DND-41 (cell line): ENCODE measurements at regions not wholly inside any gene's neighbourhood (a gene's known extent, or its start where the extent isn't known, plus 50 kb on each side); places are given as distances from the start of the nearest gene placed in this dataset.

Source experiments
- ATAC-seq: fragments of 200-7000 bp; cut with Tn5 transposase; 3 replicates; pipeline ENCODE4 v1.9.1; 2021; ENCODE audit warnings: low read depth; ENCODE audit not compliant: insufficient read depth
- DNase-seq: peaks from one replicate; pipeline ENCODE4 v3.0.0-alpha.2; 2020
- H2AFZ ChIP-seq: 2 replicates; pipeline ENCODE4 v1.6.0; 2012; ENCODE audit warnings: low read depth, low read length
- H3K27ac ChIP-seq: 2 replicates; pipeline ENCODE4 v1.5.1; 2012; ENCODE audit warnings: low read length, inconsistent platforms
- H3K27me3 ChIP-seq: fragments of 200-600 bp; sonication (generic); 2 replicates; pipeline ENCODE4 v1.6.0; 2012; ENCODE audit warnings: low read length, mild to moderate bottlenecking, inconsistent platforms; ENCODE audit not compliant: insufficient read depth, poor library complexity
- H3K36me3 ChIP-seq: 2 replicates; pipeline ENCODE4 v1.5.1; 2012; ENCODE audit warnings: low read length, inconsistent platforms; ENCODE audit not compliant: insufficient read depth
- H3K4me1 ChIP-seq: 2 replicates; pipeline ENCODE4 v1.5.1; 2012; ENCODE audit warnings: mild to moderate bottlenecking, low read length; ENCODE audit not compliant: insufficient read depth
- H3K4me2 ChIP-seq: 2 replicates; pipeline ENCODE4 v1.6.0; 2012; ENCODE audit warnings: mild to moderate bottlenecking, moderate library complexity, low read length, inconsistent platforms; ENCODE audit not compliant: insufficient read depth
- H3K4me3 ChIP-seq, 2 experiments: fragments of 200-600 bp in 1 of 2; shearing (Covaris generic) in 1 of 2; 2 replicates each; pipeline ENCODE4 v1.5.1; 2012 to 2016; ENCODE audit warnings: inconsistent platforms in 2 of 2, low read length in 2 of 2, mild to moderate bottlenecking in 2 of 2, low read depth in 1 of 2, moderate library complexity in 1 of 2
- H3K79me2 ChIP-seq: 2 replicates; pipeline ENCODE4 v1.6.0; 2012; ENCODE audit warnings: low read length, inconsistent platforms; ENCODE audit not compliant: insufficient read depth
- H3K9ac ChIP-seq: 2 replicates; pipeline ENCODE4 v1.6.0; 2012; ENCODE audit warnings: low read depth, mild to moderate bottlenecking, inconsistent platforms, low read length, moderate library complexity
- H3K9me3 ChIP-seq: 2 replicates; pipeline ENCODE4 v1.5.1; 2012; ENCODE audit warnings: low read length, moderate library complexity, mild to moderate bottlenecking, inconsistent platforms; ENCODE audit not compliant: insufficient read depth, severe bottlenecking
- H4K20me1 ChIP-seq: 2 replicates; pipeline ENCODE4 v1.6.0; 2012; ENCODE audit warnings: low read length; ENCODE audit not compliant: insufficient read depth
- CTCF ChIP-seq: IDR thresholded peaks from 2 replicates; pipeline ENCODE4 v1.5.1; 2012; ENCODE audit warnings: borderline replicate concordance, low read length, moderate library complexity, mild to moderate bottlenecking; ENCODE audit not compliant: poor library complexity, severe bottlenecking; ENCODE audit errors: extremely low read depth
- EZH2 ChIP-seq: IDR thresholded peaks from 3 replicates; pipeline ENCODE4 v1.6.1; 2012; ENCODE audit warnings: borderline replicate concordance, low read depth, mild to moderate bottlenecking, moderate library complexity, low read length, inconsistent platforms; ENCODE audit not compliant: severe bottlenecking

GRCh38 chr4:4642496-4643000 lies 100.7 kb upstream of the STX18 start:
- no peak overlapping the region for H3K4me3 ChIP-seq
- H3K4me1 ChIP-seq, result no peaks in the 10 kb centered on the region
- ATAC-seq, result no peak

GRCh38 chr4:4641661-4642495 lies 100.0 kb upstream of the STX18 start:
- no peaks in the 10 kb centered on the region for H4K20me1 ChIP-seq
- no peaks in the 10 kb centered on the region for H3K79me2 ChIP-seq
- H3K27me3 ChIP-seq, result no peaks in the 10 kb centered on the region
- no peak overlapping the region for H3K27ac ChIP-seq
- DNase-seq (no peak), ATAC-seq (no peak)
- no peak overlapping the region for H3K4me2 ChIP-seq
- no peak overlapping the region for H3K9ac ChIP-seq
- H2AFZ ChIP-seq, result no peak overlapping the region
- TF ChIP-seq CTCF (no peak), EZH2 (no peak)
- H3K9me3 ChIP-seq, result no peaks in the 10 kb centered on the region
- H3K36me3 ChIP-seq, result no peaks in the 10 kb centered on the region
- no peaks in the 10 kb centered on the region for H3K4me1 ChIP-seq
- no peak overlapping the region for H3K4me3 ChIP-seq

More at GRCh38 chr4:4642496-4643000, 100.7 kb upstream of the STX18 start:
- Histone ChIP-seq H2AFZ (no peak overlapping the region), H3K9ac (no peak overlapping the region), H3K27ac (no peak overlapping the region), H3K27me3 (no peaks in the 10 kb centered on the region), H3K36me3 (no peaks in the 10 kb centered on the region), H4K20me1 (no peaks in the 10 kb centered on the region), H3K9me3 (no peaks in the 10 kb centered on the region), H3K79me2 (no peaks in the 10 kb centered on the region), H3K4me2 (no peak overlapping the region)
- TF ChIP-seq EZH2 (no peak), CTCF (no peak)
- DNase-seq, result no peak

- no peaks in the 10 kb centered on the region for H3K9me3 ChIP-seq
- no peak for TF ChIP-seq CTCF
- no peak for TF ChIP-seq EZH2
- no peaks in the 10 kb centered on the region for H4K20me1 ChIP-seq
- no peak for ATAC-seq
- no peak overlapping the region for H3K4me3 ChIP-seq
- no peak overlapping the region for H3K27ac ChIP-seq
- H3K4me2 ChIP-seq, result no peak overlapping the region
- no peak overlapping the region for H2AFZ ChIP-seq
- H3K4me1 ChIP-seq, result no peaks in the 10 kb centered on the region
- H3K27me3 ChIP-seq, result no peaks in the 10 kb centered on the region
- H3K79me2 ChIP-seq, result no peaks in the 10 kb centered on the region
- DNase-seq, result no peak
- no peak overlapping the region for H3K9ac ChIP-seq
- no peaks in the 10 kb centered on the region for H3K36me3 ChIP-seq
Observed at GRCh38 chr4:4641254-4641653, 99.4 kb upstream of the STX18 start.
